ENCODE measurements at regions not wholly inside any gene's neighbourhood (a gene's known extent, or its start where the extent isn't known, plus 50 kb on each side); places are given as distances from the start of the nearest gene placed in this dataset.

GRCh38 chr6:54629131-54629530, 217.4 kb upstream of the FAM83B start:
- TF ChIP-seq CTCF (conservative IDR thresholded peaks at IDR 0.05; ENCODE audit: low read depth in 2 of 2) (no peak), EZH2 (IDR thresholded peaks at IDR 0.05; ENCODE audit: low read depth, unreplicated experiment) (no peak), EZH2phosphoT487 (IDR thresholded peaks at IDR 0.05; ENCODE audit: unreplicated experiment) (no peak), ETS1 (IDR thresholded peaks at IDR 0.05) (no peak), POLR2AphosphoS5 (IDR thresholded peaks at IDR 0.05; ENCODE audit: low read depth) (no peak), ZNF114 (CRISPR knock-in tag; IDR thresholded peaks at IDR 0.05) (no peak), JUNB (IDR thresholded peaks at IDR 0.05; ENCODE audit: unreplicated experiment) (no peak), ZNF331 (CRISPR knock-in tag; IDR thresholded peaks at IDR 0.05; ENCODE audit: low read depth) (no peak), CREB1 (CRISPR knock-in tag; IDR thresholded peaks at IDR 0.05; ENCODE audit: low read depth) (no peak), STAT1 (IDR thresholded peaks at IDR 0.05; ENCODE audit: unreplicated experiment) (no peak)
- TF ChIP-seq, protein P1, sequence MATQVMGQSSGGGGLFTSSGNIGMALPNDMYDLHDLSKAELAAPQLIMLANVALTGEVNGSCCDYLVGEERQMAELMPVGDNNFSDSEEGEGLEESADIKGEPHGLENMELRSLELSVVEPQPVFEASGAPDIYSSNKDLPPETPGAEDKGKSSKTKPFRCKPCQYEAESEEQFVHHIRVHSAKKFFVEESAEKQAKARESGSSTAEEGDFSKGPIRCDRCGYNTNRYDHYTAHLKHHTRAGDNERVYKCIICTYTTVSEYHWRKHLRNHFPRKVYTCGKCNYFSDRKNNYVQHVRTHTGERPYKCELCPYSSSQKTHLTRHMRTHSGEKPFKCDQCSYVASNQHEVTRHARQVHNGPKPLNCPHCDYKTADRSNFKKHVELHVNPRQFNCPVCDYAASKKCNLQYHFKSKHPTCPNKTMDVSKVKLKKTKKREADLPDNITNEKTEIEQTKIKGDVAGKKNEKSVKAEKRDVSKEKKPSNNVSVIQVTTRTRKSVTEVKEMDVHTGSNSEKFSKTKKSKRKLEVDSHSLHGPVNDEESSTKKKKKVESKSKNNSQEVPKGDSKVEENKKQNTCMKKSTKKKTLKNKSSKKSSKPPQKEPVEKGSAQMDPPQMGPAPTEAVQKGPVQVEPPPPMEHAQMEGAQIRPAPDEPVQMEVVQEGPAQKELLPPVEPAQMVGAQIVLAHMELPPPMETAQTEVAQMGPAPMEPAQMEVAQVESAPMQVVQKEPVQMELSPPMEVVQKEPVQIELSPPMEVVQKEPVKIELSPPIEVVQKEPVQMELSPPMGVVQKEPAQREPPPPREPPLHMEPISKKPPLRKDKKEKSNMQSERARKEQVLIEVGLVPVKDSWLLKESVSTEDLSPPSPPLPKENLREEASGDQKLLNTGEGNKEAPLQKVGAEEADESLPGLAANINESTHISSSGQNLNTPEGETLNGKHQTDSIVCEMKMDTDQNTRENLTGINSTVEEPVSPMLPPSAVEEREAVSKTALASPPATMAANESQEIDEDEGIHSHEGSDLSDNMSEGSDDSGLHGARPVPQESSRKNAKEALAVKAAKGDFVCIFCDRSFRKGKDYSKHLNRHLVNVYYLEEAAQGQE (IDR thresholded peaks at IDR 0.05; ENCODE audit: unreplicated experiment), result no peak
